ENCODE measurements at regions not wholly inside any gene's neighbourhood (a gene's known extent, or its start where the extent isn't known, plus 50 kb on each side); places are given as distances from the start of the nearest gene placed in this dataset.

DNA sequence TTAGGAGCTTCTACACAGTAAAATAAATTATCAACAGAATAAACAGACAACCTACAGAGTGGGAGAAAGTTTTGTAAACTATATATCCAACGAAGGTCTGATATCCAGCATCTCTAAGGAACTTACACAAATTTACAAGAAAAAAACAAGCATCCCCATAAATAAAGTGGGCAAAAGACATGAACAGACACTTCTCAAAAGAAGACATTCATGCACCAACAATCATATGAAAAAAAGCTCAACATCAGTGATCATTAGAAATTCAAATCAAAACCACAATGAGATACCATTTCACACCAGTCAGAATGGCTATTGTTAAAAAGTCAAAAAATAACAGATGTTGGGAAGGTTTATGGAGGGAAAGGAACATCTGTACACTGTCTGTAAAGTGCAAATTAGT is 526.4 kb upstream of the CAMK1G start:
- POLR2A ChIA-PET: no interaction called here
- H4K20me1 ChIP-seq (ENCODE audit: insufficient read depth, low read length): no peaks in the 10 kb centered on the region
- no peak overlapping the region for H3K4me3 ChIP-seq (ENCODE audit: low read depth, low read length, poor library complexity, severe bottlenecking)
- no peaks in the 10 kb centered on the region for H3K4me1 ChIP-seq (ENCODE audit: insufficient read depth, low read length, poor library complexity, severe bottlenecking)
- H3K9me2 ChIP-seq (ENCODE audit: insufficient read depth, low read length): no peaks in the 10 kb centered on the region
- no peaks in the 10 kb centered on the region for H3K9me3 ChIP-seq (ENCODE audit: low read length)
- no peak overlapping the region for H3K27ac ChIP-seq (ENCODE audit: low read depth, low read length, poor library complexity, severe bottlenecking)
- intact Hi-C loops (cut with micrococcal nuclease; ENCODE audit: unreplicated experiment): no loop called here
- H3K36me3 ChIP-seq (ENCODE audit: insufficient read depth, low read length): no peaks in the 10 kb centered on the region
- DNase-seq (ENCODE audit: low spot score): no peak
- H2AFZ ChIP-seq (ENCODE audit: low read length): no peak overlapping the region
- no TSS peak for BruUV-seq (replicated peaks)
- H3K4me2 ChIP-seq (ENCODE audit: low read length): no peak overlapping the region
- TF ChIP-seq, protein P1, sequence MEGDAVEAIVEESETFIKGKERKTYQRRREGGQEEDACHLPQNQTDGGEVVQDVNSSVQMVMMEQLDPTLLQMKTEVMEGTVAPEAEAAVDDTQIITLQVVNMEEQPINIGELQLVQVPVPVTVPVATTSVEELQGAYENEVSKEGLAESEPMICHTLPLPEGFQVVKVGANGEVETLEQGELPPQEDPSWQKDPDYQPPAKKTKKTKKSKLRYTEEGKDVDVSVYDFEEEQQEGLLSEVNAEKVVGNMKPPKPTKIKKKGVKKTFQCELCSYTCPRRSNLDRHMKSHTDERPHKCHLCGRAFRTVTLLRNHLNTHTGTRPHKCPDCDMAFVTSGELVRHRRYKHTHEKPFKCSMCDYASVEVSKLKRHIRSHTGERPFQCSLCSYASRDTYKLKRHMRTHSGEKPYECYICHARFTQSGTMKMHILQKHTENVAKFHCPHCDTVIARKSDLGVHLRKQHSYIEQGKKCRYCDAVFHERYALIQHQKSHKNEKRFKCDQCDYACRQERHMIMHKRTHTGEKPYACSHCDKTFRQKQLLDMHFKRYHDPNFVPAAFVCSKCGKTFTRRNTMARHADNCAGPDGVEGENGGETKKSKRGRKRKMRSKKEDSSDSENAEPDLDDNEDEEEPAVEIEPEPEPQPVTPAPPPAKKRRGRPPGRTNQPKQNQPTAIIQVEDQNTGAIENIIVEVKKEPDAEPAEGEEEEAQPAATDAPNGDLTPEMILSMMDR (conservative IDR thresholded peaks at IDR 0.05; ENCODE audit: low read length): no peak
- no peak for TF ChIP-seq EZH2phosphoT487 (IDR thresholded peaks at IDR 0.05; ENCODE audit: borderline replicate concordance, low read depth, low read length)
- CTCF ChIA-PET (ENCODE audit: unreplicated experiment): no interaction called here
- no peaks in the 10 kb centered on the region for H3K79me2 ChIP-seq (ENCODE audit: insufficient read depth, low read depth, low read length)

DNA sequence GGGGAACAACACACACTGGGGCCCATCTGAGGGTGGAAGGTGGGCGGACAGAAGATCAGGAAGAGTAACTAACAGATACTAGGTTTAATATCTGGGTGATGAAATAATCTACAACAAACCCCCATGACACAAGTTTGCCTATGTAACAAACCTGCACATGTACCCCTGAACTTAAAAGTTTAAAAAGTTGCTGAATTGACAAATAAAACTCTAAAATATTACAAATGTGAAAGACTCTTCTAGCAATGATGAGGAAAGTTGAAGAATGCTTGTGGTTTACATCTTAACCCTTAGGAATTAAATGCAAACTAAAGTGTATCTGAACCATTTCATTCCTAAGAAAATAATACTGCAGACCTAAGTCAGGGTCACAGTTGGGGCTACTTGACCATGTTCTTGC is 525.6 kb upstream of the CAMK1G start:
- CTCF ChIA-PET (ENCODE audit: unreplicated experiment): no interaction called here
- POLR2A ChIA-PET: no interaction called here
- BruUV-seq (replicated peaks): no TSS peak

DNA sequence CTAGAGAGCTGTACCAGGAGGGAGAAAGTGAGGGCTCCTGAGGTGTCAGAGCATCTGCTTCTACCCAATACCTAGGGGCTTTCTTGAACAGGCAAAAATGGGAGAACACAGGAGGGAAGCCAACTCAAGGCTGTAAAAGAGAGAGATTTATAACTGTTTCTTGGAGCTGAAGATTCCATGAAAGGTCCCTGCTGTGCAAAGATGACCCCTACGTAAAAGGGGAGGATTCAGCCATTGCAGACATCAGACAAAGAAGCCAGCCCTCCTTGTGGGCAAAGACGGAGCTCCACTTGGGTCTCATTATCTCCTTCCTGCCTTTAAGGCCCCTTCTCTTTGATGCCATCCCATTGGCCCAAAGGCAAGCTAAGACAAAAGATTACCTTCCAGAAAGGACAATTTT is 524.1 kb upstream of the CAMK1G start:
- Histone ChIP-seq H3K4me3 (ENCODE audit: low read depth, low read length, poor library complexity, severe bottlenecking) (no peak overlapping the region), H3K36me3 (ENCODE audit: insufficient read depth, low read length) (no peaks in the 10 kb centered on the region), H3K27ac (ENCODE audit: low read depth, low read length, poor library complexity, severe bottlenecking) (no peak overlapping the region), H2AFZ (ENCODE audit: low read length) (no peak overlapping the region), H3K9me3 (ENCODE audit: low read length) (no peaks in the 10 kb centered on the region), H4K20me1 (ENCODE audit: insufficient read depth, low read length) (no peaks in the 10 kb centered on the region), H3K4me1 (ENCODE audit: insufficient read depth, low read length, poor library complexity, severe bottlenecking) (no peaks in the 10 kb centered on the region), H3K79me2 (ENCODE audit: insufficient read depth, low read depth, low read length) (no peaks in the 10 kb centered on the region), H3K4me2 (ENCODE audit: low read length) (no peak overlapping the region), H3K9me2 (ENCODE audit: insufficient read depth, low read length) (no peaks in the 10 kb centered on the region)
- TF ChIP-seq EZH2phosphoT487 (IDR thresholded peaks at IDR 0.05; ENCODE audit: borderline replicate concordance, low read depth, low read length): no peak
- TF ChIP-seq, protein P1 (conservative IDR thresholded peaks at IDR 0.05; ENCODE audit: low read length): no peak
- no TSS peak for BruUV-seq (replicated peaks)
- ChIA-PET CTCF (ENCODE audit: unreplicated experiment) (no interaction called here), POLR2A (interaction anchor here (0.6 to 1.7 kb wide), 2 partner anchors 38 to 647 kb away, joined by 3 read pairs; no protein-coding TSS in a partner anchor)
- DNase-seq (ENCODE audit: low spot score): no peak
- intact Hi-C loops (cut with micrococcal nuclease; ENCODE audit: unreplicated experiment): no loop called here

More for the DNA sequence above, 525.6 kb upstream of the CAMK1G start:
- Histone ChIP-seq H3K4me3 (ENCODE audit: low read depth, low read length, poor library complexity, severe bottlenecking) (no peak overlapping the region), H3K9me2 (ENCODE audit: insufficient read depth, low read length) (no peaks in the 10 kb centered on the region), H4K20me1 (ENCODE audit: insufficient read depth, low read length) (no peaks in the 10 kb centered on the region), H3K4me1 (ENCODE audit: insufficient read depth, low read length, poor library complexity, severe bottlenecking) (no peaks in the 10 kb centered on the region), H3K36me3 (ENCODE audit: insufficient read depth, low read length) (no peaks in the 10 kb centered on the region), H3K79me2 (ENCODE audit: insufficient read depth, low read depth, low read length) (no peaks in the 10 kb centered on the region), H3K27ac (ENCODE audit: low read depth, low read length, poor library complexity, severe bottlenecking) (no peak overlapping the region), H3K4me2 (ENCODE audit: low read length) (no peak overlapping the region), H2AFZ (ENCODE audit: low read length) (no peak overlapping the region), H3K9me3 (ENCODE audit: low read length) (no peaks in the 10 kb centered on the region)
- TF ChIP-seq, protein P1 (conservative IDR thresholded peaks at IDR 0.05; ENCODE audit: low read length): no peak
- no peak for TF ChIP-seq EZH2phosphoT487 (IDR thresholded peaks at IDR 0.05; ENCODE audit: borderline replicate concordance, low read depth, low read length)
- DNase-seq (ENCODE audit: low spot score): no peak
- intact Hi-C loops (cut with micrococcal nuclease; ENCODE audit: unreplicated experiment): no loop called here
